GM21576 (cell line): ENCODE measurements at regions not wholly inside any gene's neighbourhood (a gene's known extent, or its start where the extent isn't known, plus 50 kb on each side); places are given as distances from the start of the nearest gene placed in this dataset.
"Not testable (repeated sequence)": the region's sequence is repeated elsewhere in the genome, so short reads cannot be mapped to it uniquely, and the experiment has no call there.

Experiments
- ATAC-seq: cut with Tn5 transposase; IDR thresholded peaks from one replicate; pipeline ENCODE4 v1.9.1; 2021; ENCODE audit warnings: mild to moderate bottlenecking, moderate library complexity; ENCODE audit not compliant: unreplicated experiment

DNA sequence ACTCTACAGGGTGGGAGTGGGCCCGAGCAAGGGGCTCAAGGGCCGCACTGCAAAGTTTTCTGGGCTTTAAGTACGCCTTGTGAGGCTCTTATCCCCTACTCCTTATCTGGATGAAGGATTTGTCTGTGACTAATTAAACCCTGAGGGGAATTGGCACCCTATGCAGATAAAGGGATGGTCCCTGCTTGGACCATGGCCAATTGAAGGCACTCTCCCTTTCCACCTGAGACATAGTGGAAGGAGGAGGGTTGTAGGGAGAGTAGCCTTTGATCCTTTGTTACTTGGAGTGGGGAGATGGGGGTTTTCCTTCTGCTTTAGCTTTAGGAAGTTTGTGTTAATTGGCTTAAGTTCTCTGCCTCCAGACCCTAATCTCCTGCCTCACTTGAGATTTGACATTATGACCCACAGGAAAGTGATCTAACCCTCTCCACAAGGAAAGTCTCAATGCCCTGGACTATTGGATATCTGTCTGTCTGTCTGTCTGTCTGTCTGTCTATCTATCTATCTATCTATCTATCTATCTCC, 1158.8 kb upstream of the SORCS1 start:
- no peak for ATAC-seq

- no peak for ATAC-seq
Observed at GRCh38 chr10:108319434-108320222, 1155.1 kb upstream of the SORCS1 start.

GRCh38 chr10:108315636-108316035, 1151.1 kb upstream of the SORCS1 start:
- not testable (repeated sequence) for ATAC-seq

DNA sequence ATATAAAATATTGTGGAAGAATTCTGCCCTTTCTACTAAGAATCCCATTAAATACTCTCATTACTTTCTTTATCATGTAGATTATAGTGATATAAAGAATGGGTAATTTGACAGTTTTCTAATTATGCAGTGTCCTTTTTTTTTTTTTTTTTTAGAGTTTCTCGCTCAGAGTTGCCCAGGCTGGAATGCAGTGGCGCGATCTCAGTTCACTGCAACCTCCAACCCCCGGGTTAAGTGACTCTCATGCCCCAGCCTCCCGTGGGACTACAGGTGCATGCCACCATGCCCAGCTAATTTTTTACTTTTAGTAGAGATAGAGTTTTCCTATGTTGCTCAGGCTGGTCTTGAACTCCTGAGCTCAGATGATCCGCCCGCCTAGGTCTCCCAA, 1143.4 kb upstream of the SORCS1 start:
- no peak for ATAC-seq

DNA sequence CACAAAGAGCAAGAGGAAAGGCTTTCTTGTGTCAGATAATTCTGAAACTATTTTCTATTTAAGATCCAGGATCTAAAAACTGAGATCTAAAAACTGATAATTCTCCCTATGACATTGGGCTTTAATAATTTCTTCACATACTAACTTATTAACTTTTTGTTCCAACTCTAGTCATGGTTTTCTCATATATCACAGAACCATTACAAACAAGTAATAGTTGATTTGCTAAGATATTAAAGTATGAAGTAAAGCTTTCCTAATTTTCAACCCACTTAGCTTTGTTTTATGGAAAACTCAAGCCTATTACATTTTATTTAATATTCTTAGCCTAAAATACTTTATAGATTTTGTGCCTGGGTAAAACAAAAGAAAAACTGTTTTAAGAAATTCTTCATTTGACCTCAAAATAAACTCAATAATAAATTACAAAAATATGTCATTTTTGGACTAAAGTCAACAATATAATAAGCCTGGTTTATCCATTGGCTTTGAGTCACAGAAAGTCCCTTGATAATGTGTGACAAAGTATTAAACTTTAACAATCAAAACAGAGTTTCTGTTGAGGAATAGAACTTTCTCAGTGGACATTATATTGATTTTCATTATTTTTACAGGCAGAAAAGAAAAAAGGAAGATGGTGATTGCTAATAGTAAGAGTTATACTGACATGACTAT, 1142.9 kb upstream of the SORCS1 start:
- no peak for ATAC-seq

GRCh38 chr10:108303149-108303548, 1138.6 kb upstream of the SORCS1 start:
- no peak for ATAC-seq

- no peak for ATAC-seq
Observed at GRCh38 chr10:108301002-108301401, 1136.5 kb upstream of the SORCS1 start.

DNA sequence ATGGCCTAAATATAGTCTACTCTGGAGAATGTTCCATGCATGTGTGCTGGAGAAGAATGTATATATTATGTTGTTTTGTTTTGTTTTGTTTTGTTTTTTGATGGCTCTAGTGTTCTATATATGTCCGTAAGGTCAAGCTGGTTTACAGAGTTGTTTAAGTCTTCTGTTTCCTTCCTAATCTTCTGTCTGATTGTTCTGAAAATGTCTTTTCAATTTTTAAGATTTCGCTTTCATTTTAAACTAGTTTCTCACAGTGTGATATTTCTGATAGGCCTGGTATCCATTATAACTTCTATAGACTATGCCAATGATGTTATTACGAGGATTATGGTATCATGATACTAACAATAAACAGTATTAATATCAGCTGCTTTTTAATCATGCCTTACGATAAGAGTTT, 1126.3 kb upstream of the SORCS1 start:
- ATAC-seq = no peak

DNA sequence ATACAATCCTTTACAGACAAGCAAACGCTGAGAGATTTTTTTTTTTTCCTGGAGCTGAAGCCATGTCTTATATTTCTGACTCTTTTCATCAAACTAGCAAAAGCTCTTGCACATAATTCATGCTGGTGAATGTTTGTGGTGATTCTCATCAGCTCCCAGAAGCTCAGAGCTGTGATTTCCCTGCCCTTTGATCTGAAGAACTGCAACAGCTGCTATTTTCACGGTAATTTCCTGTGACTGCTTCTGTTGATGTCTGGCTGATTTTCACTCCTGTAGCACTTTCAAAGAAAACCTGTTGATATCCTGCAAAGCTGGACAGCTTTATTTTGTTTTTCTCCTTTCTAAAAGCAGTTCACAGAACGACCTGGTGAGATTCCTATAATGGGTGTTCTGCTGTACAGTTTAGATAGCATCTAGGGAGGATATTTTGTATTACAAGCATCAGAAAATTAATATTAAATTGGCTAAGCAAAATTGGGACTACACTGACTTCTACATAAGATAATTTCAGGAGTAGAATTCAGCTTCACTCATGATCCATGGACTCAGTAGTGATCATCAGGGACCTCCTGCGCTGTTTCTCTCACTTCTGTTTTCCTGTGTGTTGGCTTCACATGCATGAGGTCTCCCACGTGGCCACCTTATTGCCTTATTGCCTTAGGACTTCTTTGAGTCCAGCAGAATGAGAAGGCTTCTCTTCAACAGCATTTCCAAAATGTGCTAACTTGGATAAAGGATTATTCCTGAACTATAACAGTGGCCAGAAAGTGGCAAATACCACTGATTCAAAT, 1111.6 kb upstream of the SORCS1 start:
- no peak for ATAC-seq

- no peak for ATAC-seq
Observed at GRCh38 chr10:108260383-108260906, 1095.9 kb upstream of the SORCS1 start.

- ATAC-seq = no peak
Observed at GRCh38 chr10:108254089-108254488, 1089.6 kb upstream of the SORCS1 start.

DNA sequence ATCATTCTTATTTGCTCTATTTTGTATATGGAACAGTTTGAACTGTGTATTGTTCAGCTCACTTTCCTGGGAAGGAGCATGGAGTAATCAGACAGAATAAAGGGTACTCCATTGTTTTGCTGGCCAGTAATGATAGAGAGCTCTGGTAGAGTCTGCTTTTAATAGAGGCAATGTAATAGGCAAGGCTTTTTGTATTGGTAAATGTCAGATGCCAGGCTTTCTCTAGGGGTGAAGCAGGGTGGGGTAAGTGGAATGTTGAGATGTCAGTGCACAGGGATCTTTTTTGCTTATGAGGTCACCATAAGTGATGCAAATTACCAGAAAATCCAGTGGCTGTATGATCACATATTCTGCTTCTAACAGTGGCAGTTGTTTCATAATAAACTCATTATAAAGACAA, 1088.3 kb upstream of the SORCS1 start:
- ATAC-seq = no peak

DNA sequence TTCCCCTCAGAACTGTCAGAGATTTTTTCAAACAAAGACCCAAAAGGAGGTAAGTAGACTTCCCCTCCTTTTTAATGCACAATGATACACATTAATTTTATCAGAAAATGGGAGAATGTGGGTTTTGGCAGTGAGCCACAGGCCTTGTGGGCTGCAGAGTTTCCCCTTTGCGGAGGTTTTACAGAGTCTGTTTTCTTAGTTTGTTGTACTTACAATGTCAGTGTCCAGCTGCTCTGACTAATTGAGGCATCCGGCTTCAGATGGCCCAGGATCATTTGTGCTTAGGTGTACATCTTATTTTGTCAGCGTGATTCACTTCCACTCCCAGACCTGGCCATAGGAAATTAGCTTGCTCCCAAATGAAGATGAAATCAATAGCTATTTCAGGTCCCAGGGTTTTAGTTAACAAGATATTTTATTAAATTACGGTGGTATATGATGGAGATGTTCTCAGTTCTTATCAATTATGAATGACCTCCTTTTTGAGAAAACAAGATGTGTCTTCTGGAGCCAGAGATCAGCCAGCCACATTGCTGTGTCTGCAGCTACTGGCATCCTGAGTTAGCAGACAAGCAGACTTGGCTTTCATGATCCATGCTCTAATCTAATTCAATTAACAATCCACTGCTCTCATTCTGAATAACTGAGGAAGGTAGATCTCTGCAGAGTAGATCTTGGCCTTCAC, 1086.6 kb upstream of the SORCS1 start:
- ATAC-seq = no peak

- ATAC-seq = no peak
Observed at GRCh38 chr10:108249940-108250339, 1085.4 kb upstream of the SORCS1 start.

GRCh38 chr10:108244443-108245228, 1080.1 kb upstream of the SORCS1 start:
- ATAC-seq = no peak

- ATAC-seq = no peak
Observed at GRCh38 chr10:108241166-108241565, 1076.7 kb upstream of the SORCS1 start.

- no peak for ATAC-seq
Observed at GRCh38 chr10:108238261-108238660, 1073.8 kb upstream of the SORCS1 start.

GRCh38 chr10:108230478-108231170, 1066.1 kb upstream of the SORCS1 start:
- ATAC-seq = no peak

DNA sequence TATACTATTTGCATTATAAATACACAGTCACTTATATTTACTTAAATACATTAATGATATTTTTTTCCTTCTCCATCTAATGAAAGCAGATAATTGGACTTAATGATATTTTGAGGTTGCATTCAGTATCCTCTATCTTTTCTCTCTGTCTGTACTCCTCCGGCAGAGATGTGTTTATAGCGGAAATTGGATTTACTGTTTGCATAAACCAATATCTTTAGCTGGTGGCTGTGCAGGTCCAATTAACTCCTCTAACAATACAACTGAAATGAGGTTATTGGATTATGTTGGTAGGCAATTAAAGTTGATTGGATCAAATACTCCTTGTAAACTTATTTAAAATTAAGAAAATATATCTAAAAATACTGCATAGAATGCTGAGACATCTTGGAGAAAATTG, 1044.2 kb upstream of the SORCS1 start:
- no peak for ATAC-seq
